ENCODE measurements at regions not wholly inside any gene's neighbourhood (a gene's known extent, or its start where the extent isn't known, plus 50 kb on each side); places are given as distances from the start of the nearest gene placed in this dataset.

DNA sequence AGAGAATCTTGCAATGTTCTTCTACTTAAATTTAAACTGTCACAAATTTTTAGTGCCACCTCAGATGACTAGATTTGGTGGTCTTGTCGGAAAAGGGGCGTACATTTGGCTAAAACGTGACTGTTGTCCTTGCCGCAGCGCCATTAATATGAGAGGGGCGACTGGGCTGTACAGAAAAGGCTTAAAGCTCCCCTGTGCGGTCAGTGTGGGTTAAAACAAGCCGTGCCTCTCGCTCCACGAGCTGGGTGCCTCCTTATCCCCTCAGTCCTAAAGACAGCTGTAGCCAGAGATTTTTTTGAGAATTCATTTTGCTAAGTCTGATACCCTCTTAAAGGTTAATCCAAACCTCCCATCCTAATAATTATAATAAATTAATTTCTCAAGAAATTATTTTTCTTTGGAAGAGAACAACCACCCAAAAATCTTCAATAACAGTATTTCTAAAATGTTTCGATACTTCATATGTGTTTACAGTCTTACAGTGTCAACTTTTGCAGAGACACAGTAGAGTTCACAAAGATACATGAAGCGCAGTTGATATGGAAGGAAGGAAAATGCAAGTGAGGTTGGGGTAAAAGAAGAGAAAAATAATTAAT lies 68.6 kb downstream of the C7orf25 start:
- Histone ChIP-seq H3K27ac (no peak overlapping the region), H3K4me1 (peaks cover 0 to 5% (median 0%) of the 10 kb centered on the region in 12 donors), H3K36me3 (no peaks in the 10 kb centered on the region), H3K4me3 (peak overlapping the region in 7 of 12 donors; percentile 0 to 40 (median 22)), H3K9me3 (peaks cover 0 to 2% (median 0%) of the 10 kb centered on the region in 12 donors), H3K27me3 (peaks cover 0 to 9% (median 0%) of the 10 kb centered on the region in 9 donors)
- WGBS, 4 donors: 26 to 30% (median 27%) methylated on average over 12 of the region's 12 CpGs
- TF ChIP-seq POLR2A (IDR thresholded peaks at IDR 0.05): no peak
- TF ChIP-seq, protein P1, sequence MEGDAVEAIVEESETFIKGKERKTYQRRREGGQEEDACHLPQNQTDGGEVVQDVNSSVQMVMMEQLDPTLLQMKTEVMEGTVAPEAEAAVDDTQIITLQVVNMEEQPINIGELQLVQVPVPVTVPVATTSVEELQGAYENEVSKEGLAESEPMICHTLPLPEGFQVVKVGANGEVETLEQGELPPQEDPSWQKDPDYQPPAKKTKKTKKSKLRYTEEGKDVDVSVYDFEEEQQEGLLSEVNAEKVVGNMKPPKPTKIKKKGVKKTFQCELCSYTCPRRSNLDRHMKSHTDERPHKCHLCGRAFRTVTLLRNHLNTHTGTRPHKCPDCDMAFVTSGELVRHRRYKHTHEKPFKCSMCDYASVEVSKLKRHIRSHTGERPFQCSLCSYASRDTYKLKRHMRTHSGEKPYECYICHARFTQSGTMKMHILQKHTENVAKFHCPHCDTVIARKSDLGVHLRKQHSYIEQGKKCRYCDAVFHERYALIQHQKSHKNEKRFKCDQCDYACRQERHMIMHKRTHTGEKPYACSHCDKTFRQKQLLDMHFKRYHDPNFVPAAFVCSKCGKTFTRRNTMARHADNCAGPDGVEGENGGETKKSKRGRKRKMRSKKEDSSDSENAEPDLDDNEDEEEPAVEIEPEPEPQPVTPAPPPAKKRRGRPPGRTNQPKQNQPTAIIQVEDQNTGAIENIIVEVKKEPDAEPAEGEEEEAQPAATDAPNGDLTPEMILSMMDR (IDR thresholded peaks at IDR 0.05): peak; percentile 35 to 65 (median 52)
- peak; percentile 67 to 90 (median 84) for ATAC-seq
- peak in 4 of 5 donors; percentile 29 to 42 (median 37) for DNase-seq
- intact Hi-C loops (cut with DNase I): loop anchor here in 7 of 10 donors (2.0 to 10.0 kb wide), 5 partner anchors 571 to 901 kb away; no protein-coding TSS in a partner anchor

DNA sequence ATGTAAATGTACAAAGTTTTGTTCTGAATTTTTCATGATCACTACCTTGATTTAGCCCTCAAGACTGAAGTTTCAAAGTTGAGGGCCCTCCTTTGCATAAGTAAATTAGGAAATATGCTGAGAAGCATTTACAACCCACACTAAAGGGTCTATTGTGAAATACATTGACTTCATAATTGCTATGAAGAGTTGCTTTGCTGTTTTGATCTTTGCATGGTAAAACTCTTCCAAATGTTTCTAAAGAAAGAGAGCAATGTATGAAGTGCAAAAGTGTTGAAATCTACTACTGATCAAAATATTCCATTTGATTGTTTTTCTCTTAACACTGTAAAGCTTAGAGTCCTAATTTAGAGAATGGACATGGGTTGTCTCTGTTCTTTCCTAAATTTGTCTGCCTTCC lies 77.2 kb downstream of the C7orf25 start:
- Histone ChIP-seq H3K27me3 (peaks cover 0 to 7% (median 0%) of the 10 kb centered on the region in 9 donors), H3K4me1 (peaks cover 0 to 9% (median 1%) of the 10 kb centered on the region in 12 donors), H3K4me3 (no peak overlapping the region), H3K9me3 (no peaks in the 10 kb centered on the region), H3K27ac (no peak overlapping the region), H3K36me3 (no peaks in the 10 kb centered on the region)
- ATAC-seq: no peak
- no peak for DNase-seq
- intact Hi-C loops (cut with DNase I): loop anchor here in 8 of 10 donors (5.0 to 10.0 kb wide), 6 partner anchors 130 to 892 kb away; no protein-coding TSS in a partner anchor
- TF ChIP-seq POLR2A (IDR thresholded peaks at IDR 0.05): no peak
- TF ChIP-seq, protein P1 (IDR thresholded peaks at IDR 0.05): no peak

DNA sequence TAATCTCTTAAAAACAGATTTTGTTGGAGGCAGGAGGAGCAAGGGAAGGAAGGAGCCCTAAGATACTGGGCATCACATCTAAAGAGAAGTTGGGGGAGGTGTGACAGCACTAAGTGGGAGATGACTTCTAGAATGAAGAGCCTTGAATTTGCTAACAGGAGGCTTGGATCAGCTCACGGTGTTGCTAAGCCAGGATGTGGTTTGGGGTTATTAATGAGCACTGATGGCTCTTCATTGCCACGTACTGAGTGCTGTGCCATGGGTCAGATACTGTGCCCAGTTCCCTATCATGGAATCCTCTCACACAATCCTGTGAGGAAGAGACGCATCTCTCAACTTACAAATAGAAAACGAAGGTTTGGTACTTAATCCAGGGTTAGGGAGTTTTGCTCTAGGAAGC lies 78.5 kb downstream of the C7orf25 start:
- no peak for ATAC-seq
- WGBS, 4 donors: 62 to 69% (median 66%) methylated on average over 4 of the region's 4 CpGs
- TF ChIP-seq, protein P1 (IDR thresholded peaks at IDR 0.05): no peak
- DNase-seq: no peak
- Histone ChIP-seq H3K36me3 (no peaks in the 10 kb centered on the region), H3K4me3 (no peak overlapping the region), H3K27ac (no peak overlapping the region), H3K4me1 (peaks cover 0 to 9% (median 1%) of the 10 kb centered on the region in 12 donors), H3K27me3 (peaks cover 0 to 7% (median 0%) of the 10 kb centered on the region in 9 donors), H3K9me3 (no peaks in the 10 kb centered on the region)
- intact Hi-C loops (cut with DNase I): loop anchor here in 7 of 10 donors (5.0 to 10.0 kb wide), 6 partner anchors 129 to 891 kb away; no protein-coding TSS in a partner anchor

DNA sequence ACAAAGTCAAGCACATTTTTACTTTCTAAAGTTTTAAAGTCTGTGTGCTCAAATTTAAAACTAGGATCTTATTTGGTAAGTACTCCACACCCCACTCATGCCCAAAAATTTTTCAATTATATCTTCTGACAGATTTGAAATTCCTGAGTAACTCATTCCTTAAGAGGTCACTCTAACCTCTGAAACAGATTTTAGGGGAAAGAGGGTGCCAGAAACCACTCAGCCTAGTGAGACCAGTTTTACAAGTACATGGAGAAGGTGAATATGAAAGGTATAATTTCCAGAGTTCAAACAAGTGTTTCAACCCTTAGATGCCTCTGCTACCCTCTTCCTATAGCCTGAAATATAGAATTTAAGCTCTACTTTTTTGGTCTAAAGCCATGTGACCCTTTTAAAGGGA lies 79.2 kb downstream of the C7orf25 start:
- no peak for ATAC-seq
- intact Hi-C loops (cut with DNase I): loop anchor here in 7 of 10 donors (5.0 to 10.0 kb wide), 6 partner anchors 128 to 890 kb away; no protein-coding TSS in a partner anchor
- Histone ChIP-seq H3K9me3 (no peaks in the 10 kb centered on the region), H3K4me3 (no peak overlapping the region), H3K36me3 (no peaks in the 10 kb centered on the region), H3K27me3 (peaks cover 0 to 7% (median 0%) of the 10 kb centered on the region in 9 donors), H3K4me1 (peaks cover 0 to 9% (median 1%) of the 10 kb centered on the region in 12 donors), H3K27ac (no peak overlapping the region)
- TF ChIP-seq, protein P1 (IDR thresholded peaks at IDR 0.05): no peak
- TF ChIP-seq POLR2A (IDR thresholded peaks at IDR 0.05): no peak
- DNase-seq: no peak

All from heart left ventricle (tissue), 16 donors.